GM12891 (cell line): ENCODE measurements at regions not wholly inside any gene's neighbourhood (a gene's known extent, or its start where the extent isn't known, plus 50 kb on each side); places are given as distances from the start of the nearest gene placed in this dataset.

ENCODE experiments used
- PAX5 ChIP-seq: IDR thresholded peaks from 2 replicates; pipeline ENCODE4 v1.6.1; 2011; ENCODE audit warnings: low read length, moderate library complexity, mild to moderate bottlenecking; ENCODE audit not compliant: insufficient read depth, severe bottlenecking
- POLR2A ChIP-seq: IDR thresholded peaks from 2 replicates; pipeline ENCODE4 v1.6.1; 2011; ENCODE audit warnings: low read depth, low read length, control low read depth
- POLR2AphosphoS5 ChIP-seq: IDR thresholded peaks from 2 replicates; pipeline ENCODE4 v1.6.1; 2011; ENCODE audit warnings: low read depth, low read length, control low read depth
- POU2F2 ChIP-seq: IDR thresholded peaks from 2 replicates; pipeline ENCODE4 v1.6.1; 2011; ENCODE audit warnings: low read depth, mild to moderate bottlenecking, control low read depth, low read length, moderate library complexity
- TAF1 ChIP-seq: IDR thresholded peaks from 2 replicates; pipeline ENCODE4 v1.6.1; 2011; ENCODE audit warnings: low read depth, low read length, control low read depth

- TF ChIP-seq POLR2AphosphoS5 (no peak), POLR2A (no peak), TAF1 (no peak), PAX5 (no peak), POU2F2 (no peak)
These were observed 1174.5 kb downstream of the SORCS1 start for GRCh38 chr10:105989995-105990394.
